GM21619 (cell line): ENCODE measurements at regions not wholly inside any gene's neighbourhood (a gene's known extent, or its start where the extent isn't known, plus 50 kb on each side); places are given as distances from the start of the nearest gene placed in this dataset.

Experiments
- ATAC-seq: cut with Tn5 transposase; IDR thresholded peaks from one replicate; pipeline ENCODE4 v1.9.1; 2021; ENCODE audit not compliant: unreplicated experiment

DNA sequence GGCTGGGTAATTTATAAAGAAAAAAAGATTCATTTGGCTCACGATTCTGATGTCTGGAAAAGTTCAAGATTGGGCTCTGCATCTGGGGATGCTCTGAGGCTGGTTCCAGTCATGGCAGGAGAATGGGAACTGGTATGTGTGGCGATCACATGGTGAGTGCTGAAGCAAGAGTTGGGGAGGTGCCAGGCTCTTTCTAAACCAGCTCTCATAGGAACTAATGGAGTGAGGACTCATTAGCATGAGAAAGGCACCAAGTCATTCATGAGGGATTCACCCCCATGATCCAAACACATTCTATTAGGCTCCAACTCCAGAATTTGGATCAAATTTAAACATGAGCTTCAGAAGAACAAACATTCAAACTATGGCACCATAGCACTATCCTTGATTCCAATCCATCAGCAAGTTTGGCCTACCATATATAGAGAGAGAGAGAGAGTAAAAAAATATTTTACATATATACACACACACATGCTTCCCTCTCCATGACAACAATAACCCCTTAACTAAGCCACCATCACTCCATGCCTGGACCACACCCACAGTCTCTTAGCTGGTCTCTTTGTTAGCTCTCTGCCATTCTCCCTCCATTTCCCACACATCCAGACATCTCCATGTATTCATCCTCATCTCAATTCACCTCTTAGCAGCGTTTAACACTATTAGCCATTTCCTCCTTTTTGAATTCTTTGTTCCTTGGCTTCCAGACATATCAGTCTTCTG lies 57.9 kb downstream of the NPY start:
- ATAC-seq = no peak

DNA sequence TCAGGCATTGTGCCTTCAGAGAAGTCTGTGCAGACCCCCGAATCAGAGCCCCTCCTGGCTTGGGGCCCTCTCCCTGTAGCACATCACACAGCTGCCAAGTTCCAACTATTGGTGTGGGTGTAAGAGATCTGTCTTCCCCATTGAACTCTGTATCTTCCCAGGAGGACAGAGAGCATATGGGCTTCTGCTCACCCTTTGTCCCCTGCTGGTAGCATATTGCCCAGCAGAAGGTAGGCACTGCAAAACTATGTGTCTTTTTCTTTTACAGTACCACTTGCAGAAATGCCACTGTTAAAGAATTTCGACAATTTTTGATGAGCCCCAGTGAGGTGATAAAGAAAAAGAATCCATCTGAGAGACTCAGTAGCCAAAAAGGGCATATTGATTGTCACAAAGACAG lies 59.6 kb downstream of the NPY start:
- ATAC-seq = no peak

DNA sequence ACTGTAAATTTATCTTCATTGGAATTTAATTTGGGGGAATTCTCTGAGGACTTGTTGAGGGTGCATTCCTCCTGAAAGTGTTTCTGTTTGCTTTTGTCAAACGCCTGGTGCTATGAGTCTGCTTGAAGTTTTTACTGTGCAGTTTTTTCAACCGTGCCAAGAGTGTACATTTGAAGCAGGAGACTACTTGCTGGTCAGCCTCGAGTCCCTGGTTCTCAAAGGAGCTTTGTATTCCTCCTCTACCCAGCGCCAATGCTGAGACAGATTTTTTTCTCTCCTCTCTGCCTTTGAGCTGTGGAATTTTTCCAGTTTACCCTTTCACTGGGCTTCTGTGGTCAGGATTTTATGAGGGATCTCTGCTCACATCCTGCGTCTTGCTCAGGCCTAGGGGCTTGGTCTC lies 62.1 kb downstream of the NPY start:
- no peak for ATAC-seq

DNA sequence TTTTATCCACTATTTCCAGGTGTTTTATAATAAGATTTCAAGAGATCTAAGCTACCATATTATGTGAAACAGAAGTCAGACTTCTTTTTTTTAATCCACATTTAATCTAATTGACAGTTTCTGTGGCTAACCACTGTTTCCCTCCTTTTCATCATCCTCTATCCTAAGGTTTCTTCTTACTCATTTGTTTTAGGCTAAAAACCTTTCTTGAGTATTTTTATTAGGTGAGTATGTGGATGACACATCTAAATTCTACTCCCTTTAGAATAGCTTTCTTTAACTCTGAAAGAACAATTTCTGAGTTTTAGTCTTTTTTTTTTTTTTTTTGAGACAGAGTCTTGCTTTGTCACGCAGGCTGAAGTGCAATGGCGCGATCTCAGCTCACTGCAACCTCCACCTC lies 62.7 kb downstream of the NPY start:
- no peak for ATAC-seq

DNA sequence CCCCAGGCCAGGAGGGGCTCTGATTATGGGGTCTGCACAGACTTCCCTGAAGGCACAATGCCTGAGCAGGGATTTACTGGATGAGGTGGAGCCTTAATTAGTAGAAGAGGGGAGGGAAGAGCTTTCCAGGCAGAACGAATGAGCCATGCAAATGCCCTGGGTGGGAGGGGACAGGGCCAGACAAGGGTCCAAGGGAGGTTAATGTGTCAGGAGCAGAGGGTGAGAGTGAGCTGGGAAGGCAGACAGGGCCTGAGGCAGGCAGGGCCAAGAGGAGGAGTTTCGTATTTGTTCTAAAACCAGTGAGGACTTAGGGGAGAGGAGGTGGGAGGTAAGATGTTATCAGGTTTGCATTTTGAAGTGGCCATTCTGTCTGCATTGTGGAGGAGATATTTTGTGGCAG lies 65.3 kb downstream of the NPY start:
- no peak for ATAC-seq

DNA sequence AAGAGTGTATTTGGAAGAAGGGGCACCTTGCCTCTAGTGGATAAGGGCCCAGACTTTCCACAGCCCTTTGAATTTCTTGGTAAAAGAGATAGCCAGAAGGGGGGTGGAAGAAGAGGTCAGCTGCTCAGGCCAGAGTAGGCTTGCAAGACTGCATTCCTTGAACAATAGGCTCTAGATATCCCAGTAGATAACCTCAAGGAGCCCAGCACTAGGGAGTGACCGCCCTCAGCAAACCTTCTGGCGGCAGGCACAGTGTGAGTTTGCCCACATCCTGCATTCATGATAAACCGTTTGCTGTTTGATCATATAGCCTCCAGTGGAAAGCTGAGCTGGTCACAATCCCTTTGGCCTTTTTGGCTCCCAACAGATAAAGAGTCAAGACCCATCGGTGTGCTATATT lies 70.5 kb downstream of the NPY start:
- ATAC-seq = no peak

DNA sequence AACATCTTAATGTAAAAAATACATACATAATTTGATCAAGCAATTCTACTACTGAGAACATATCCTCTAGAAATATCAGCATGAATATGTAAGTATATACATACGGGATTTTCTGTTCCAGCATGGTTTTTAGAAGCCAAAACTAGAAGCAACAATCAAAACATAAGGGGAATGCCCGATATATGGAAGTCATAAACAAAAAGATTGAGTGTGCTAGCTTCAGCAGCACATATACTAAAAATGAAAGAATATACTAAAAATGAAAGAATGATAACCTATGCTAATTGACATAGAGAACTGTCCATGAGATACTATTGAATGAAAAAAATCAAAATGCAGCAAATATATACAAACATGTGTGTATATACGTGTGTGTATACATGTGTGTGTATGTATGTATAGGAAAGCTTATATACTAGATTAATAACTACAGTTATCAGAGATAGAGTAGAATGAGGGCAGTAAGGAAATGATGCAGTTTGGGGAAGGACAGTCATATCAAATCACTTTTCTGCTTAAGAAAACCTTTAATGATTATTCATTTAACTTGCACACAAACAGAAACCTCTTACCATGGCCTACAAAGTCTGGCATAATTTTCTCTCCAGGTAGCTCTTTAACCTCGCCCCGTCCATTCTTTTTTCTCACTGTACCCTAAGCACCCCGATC lies 72.9 kb downstream of the NPY start:
- no peak for ATAC-seq

DNA sequence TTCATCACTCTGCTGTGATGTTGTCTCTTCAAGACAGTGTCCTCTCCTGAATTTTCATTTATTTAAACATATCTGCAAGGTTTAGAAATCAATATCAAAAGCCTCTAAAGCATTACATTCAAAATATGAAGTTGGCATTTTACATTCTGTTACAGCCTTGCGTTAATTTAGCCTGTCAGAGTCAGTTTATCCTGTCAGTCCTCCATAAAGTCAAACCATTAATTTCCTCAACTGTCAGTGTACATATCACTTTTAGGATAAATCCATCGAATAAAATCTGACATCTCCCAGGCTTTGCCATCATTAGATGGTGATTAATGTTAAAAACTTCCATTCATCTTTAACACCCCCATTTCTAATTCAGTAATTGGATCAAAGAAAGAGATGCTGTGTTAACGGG lies 77.0 kb downstream of the NPY start:
- ATAC-seq = no peak

DNA sequence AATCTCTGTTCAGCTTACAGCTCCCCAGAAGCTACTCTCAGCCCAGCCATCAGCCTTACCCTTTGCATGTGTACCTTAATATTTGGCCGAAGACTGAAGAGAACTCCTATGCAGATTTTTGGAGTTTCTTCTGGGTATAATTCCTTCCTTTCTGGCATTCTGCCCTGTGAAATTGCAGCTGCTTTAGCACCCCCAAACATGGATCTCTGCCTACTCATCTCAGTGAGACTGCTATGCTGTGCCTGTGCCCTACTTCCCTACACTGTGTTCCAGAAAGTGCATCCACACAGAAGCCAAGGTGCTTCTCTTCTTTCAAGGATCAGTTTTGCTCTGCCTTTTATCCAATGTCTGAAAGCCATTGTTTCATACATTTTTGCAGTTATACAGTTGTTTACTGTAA lies 81.6 kb downstream of the NPY start:
- ATAC-seq = no peak

DNA sequence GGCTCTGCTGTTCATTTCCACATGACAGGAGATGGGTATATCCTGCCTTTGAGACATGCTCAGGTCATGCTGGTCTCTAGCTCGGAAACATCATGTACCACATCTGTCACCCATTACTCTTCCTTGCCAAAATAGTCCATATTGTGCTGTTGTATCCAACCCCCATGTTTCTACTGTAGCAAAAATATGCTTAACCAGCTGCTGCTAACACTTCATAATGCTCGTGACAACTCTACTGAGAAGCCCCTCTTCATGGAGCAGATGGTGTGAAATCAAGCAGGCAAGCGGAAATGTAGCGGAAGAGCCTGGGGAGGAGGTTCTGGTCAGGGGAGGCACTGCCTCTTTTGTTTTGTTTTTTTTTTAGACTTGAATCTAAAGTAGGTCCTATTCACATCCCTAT lies 82.9 kb downstream of the NPY start:
- no peak for ATAC-seq

DNA sequence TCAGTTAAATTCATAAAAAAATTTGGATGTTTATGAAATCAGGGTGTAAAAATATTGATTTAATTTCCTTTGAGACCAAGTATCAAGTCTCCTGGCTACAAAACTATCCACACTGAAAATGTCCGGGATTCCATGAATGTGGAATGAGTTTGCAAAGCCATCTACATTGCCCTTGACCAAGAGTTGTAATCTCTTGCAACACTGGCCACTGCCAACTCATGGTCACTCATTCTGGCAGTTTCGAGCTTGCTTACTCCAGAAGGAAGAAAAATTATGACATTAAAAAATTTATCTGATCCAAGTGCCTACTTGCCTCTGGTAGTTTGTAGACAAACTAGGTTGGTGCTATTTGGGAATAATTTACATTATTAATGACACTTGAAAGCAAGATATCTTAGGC lies 84.2 kb downstream of the NPY start:
- no peak for ATAC-seq

DNA sequence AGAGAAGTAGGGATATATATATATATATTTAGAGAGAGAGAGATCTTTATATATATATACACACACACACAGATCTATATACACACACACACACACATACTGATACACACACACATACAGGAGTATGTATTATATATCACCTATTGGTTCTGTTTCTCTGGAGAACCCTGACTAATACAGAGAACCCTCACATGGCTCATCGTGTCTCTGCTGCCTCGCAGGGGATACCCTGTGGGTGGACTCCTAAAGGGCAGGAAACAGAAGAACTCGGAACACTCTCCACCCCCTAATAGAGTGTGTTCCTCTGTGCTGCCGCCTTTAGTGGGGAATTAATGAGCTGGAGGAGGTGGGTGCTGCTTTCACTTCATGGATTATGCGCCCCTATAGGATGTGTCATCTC lies 86.6 kb downstream of the NPY start:
- ATAC-seq = no peak

DNA sequence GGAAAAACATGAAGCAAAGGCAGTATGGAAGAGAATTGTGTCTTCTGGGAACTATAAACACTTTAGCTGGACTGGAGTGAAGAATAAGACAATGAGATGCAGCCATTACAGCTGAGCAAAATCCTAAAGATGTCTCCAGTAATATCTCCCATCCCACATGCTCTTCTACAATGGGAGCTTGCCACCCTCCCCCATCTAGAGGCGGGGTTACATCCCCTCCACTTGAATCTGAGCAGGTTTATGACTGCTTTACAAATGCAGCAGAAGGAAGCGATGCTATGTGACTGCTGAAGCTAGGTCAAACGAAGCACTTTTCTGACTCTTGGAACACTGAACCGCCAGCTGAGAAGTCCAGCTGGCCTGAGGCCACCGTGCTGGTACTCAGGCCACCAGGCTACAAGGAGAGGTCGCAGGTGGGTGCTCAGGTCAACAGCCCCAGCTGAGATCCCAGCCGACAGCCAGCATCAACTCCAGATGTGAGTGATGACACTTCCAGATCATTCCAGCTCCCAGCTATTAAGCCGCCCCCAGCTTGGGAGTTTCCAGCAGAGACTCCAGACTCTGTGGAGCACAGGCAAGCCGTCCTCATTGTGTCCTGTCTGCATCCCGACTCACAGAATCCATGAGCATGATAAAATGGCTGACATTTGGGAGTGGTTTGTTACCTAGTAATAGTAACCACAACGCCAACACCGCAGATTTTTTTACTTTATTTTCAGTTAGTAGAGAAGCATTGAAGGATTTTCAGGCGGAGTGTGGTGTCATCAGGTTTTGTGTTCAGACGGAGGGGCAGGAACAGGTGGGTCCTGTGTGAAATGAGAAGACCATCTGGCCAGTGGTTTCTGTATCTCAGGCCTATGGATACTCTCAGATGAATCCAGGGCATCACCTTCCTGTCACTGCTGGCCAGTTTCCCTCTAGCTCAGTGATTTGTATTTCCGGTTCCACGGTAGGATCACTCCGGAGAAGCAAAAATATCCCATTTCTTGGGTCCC lies 89.3 kb downstream of the NPY start:
- ATAC-seq = no peak

DNA sequence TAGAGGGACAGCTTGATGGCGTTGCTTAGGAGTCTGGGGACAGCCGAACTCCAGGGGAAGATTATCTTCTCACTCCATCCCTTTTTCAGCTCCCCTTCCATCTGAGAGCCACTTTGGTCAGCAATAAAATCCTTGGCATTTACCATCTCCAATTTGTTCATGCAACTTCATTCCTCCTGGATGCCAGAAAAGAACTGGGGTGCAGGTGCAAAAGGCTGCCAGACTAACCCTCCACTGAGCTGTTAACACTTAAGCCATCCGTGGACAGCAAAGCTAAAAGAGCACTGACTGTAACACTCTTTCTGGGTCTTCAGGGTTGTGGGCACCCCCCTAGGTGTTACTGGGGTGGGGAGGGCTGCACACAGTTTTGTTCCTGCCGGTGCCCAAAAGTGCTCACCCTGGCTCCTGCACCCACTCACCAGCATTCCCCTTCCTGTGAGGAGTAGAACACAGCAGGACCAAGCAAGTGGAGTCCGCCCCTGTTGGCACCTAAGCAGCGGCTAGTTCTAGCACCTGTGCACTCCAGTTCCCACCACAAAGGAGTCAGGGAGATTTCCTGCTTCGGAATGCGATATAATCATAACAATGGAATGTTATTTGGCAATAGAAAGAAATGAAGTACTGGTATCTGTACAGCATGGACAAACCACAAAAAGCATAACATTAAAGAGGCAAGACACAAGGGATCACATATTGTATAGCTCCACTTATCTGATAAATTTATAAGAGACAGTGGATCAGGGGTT lies 95.1 kb downstream of the NPY start:
- ATAC-seq = no peak

DNA sequence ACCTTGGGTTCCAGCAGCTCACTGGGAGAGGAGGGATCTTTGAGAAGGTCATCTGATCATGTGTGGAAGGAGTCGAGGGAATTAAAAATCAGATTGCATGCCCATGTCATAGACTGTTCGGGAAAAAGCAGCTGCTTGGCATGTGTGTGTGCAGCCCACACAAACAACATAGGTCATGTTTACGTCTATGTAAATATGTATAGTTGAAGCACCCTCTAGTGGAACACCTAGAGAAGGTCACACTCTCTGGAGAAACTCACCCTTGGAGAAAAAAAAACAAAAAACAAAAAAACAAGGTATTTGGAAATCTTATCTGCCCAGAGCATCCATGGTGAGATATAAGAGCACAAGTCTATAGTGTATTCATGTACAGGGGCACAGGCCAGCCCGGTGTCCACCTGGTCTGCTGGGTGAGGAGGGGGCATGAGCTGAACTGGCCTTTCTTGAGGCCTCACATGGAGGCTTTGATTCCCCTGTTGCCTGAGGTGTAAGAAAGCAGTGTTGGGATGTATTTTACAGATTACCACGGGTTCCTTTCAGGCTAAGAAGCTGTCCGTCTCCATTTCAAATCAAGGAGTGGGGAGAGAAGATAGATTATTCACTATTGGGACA lies 98.0 kb downstream of the NPY start:
- ATAC-seq = peak; percentile 62

DNA sequence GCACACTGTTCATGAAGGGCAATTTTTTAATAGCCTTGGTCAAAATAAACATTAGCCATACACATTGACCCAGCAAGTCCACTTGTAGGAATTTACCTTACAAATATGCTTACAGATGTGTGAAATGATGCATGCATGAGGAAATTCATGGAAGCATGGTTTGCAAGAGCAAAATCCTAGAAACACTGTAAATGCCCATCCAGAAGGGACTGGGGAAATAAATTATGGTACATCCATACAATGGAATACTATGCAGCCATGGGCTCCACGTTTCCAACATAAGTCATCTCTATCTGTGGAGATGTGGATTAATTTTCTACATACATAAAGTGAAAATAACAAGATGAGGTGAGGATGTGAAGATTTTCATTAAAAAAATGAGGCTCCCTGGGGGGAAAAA lies 99.1 kb downstream of the NPY start:
- ATAC-seq = no peak

DNA sequence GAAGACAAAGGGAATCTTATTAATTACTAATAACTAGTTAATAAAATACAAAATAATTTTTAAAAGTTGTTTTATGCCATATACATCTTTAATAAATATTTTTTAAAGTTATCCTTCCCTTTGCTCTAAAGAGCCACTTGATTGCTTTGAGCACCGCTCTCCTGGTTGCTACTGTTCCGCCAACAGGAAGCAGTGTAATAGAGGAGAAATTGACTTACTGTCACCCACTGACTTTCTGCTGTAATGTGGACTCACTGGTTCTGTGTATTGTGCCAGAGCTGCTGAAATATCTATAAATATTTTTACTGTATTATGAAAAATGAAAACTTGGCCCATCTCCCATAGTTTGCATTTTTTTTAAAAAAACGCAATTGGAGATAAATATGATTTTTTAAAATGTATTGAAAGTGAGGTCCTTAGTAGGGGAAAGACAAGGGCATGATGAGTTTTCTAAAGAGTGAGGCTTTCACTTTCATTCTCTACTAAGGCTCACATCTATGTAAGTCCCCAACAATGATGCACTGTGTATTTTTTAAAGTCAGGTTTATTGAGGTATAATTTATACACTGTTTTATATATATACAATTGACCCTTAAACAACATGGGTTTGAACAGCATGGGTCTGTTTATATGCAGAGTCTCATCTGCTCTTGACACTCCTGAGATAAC lies 100.5 kb downstream of the NPY start:
- peak; percentile 69 for ATAC-seq

DNA sequence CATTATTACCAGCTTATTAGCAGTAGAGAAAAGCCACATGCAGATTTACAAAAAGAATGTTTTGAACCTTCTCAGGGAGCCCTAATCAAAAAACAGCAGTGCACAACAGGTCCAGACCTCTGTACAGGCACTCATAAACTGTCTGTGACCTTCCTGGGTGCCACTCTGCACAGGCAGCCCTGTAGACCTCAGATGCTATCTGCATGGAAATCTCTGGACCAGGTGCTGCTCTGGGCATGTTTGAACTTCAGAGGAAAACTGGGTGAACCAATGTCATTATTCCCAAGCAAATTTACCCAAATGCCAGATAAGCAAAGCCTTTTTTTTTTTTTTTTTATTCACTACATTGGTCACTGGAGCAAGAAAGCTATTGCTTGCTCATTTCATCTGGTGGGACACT lies 104.2 kb downstream of the NPY start:
- no peak for ATAC-seq

DNA sequence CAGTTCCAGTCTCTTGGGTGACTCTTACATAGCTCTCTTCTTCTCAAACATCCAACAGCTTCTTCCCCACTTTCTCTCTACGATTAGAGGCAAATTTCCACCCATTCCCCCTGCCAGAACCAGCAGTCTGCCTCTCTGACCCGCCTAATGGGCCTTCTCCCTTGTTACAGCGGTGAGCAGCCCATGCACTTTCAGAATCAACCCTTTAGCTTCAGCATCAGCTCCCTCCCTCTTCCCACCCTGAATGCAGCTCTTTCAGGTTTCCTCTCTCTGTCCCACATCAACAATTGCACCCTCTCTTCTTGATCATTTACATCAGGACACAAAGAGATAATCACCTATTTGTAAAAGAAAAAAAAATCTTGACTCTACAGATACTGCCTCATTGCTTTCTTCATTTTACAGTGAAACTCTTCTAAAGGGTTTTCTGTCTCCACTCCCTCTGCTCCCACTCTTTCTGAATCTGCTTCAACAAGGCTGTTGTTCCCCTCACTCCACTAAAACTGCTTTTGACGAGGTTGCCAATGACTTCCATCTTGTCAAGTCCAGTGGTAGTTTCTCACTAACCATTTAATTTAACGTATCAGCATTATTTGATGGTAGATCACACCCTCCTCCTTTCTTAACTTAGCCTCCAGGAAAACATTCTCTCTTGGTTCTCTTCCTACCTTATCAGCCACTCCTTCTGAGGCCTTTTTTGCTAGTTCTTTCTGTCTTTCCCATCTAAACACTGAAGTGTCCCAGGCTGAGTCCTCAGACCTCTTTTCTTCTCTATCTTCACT lies 106.6 kb downstream of the NPY start:
- no peak for ATAC-seq
